H9 (cell line): ENCODE measurements at regions not wholly inside any gene's neighbourhood (a gene's known extent, or its start where the extent isn't known, plus 50 kb on each side); places are given as distances from the start of the nearest gene placed in this dataset.

Experiments used
- DNase-seq: peaks from one replicate; pipeline ENCODE4 v3.0.0-alpha.2; 2017
- H2AFZ ChIP-seq: one replicate; pipeline ENCODE4 v1.6.1; 2013; ENCODE audit warnings: mild to moderate bottlenecking, low read length, control low read depth, moderate library complexity
- H2AK5ac ChIP-seq: 2 replicates; pipeline ENCODE4 v1.6.1; 2013; ENCODE audit warnings: low read length, control low read depth, mixed read lengths; ENCODE audit not compliant: insufficient read length
- H2BK120ac ChIP-seq: one replicate; pipeline ENCODE4 v1.6.1; 2013; ENCODE audit warnings: low read depth, mild to moderate bottlenecking, low read length, control low read depth, inconsistent platforms; ENCODE audit not compliant: poor library complexity, severe bottlenecking
- H2BK12ac ChIP-seq: 2 replicates; pipeline ENCODE4 v1.6.1; 2013; ENCODE audit warnings: low read length, control low read depth, mixed read lengths, low read depth; ENCODE audit not compliant: insufficient read length
- H2BK15ac ChIP-seq: 2 replicates; pipeline ENCODE4 v1.6.1; 2013; ENCODE audit warnings: low read depth, low read length, control low read depth
- H2BK20ac ChIP-seq: one replicate; pipeline ENCODE4 v1.6.1; 2013; ENCODE audit warnings: low read depth, mild to moderate bottlenecking, low read length, control low read depth, inconsistent platforms; ENCODE audit not compliant: poor library complexity, severe bottlenecking
- H2BK5ac ChIP-seq: 2 replicates; pipeline ENCODE4 v1.6.1; 2013; ENCODE audit warnings: low read length, control low read depth, mixed read lengths; ENCODE audit not compliant: insufficient read length
- H3K14ac ChIP-seq: 2 replicates; pipeline ENCODE4 v1.6.1; 2013; ENCODE audit warnings: low read length, control low read depth; ENCODE audit not compliant: insufficient read depth
- H3K18ac ChIP-seq: 2 replicates; pipeline ENCODE4 v1.6.1; 2013; ENCODE audit warnings: low read depth, mild to moderate bottlenecking, mixed read lengths, low read length, control low read depth; ENCODE audit not compliant: insufficient read length
- H3K23ac ChIP-seq: 2 replicates; pipeline ENCODE4 v1.6.1; 2013; ENCODE audit warnings: low read length, control low read depth, mixed read lengths, low read depth; ENCODE audit not compliant: insufficient read length
- H3K23me2 ChIP-seq: 2 replicates; pipeline ENCODE4 v1.6.1; 2013; ENCODE audit warnings: low read depth, mild to moderate bottlenecking, mixed read lengths, low read length, control low read depth; ENCODE audit not compliant: insufficient read length, poor library complexity, severe bottlenecking
- H3K27ac ChIP-seq: 2 replicates; pipeline ENCODE4 v1.5.1; 2013; ENCODE audit warnings: low read length, control low read depth, mixed read lengths, low read depth; ENCODE audit not compliant: insufficient read length
- H3K27me3 ChIP-seq: 2 replicates; pipeline ENCODE4 v1.6.1; 2013; ENCODE audit warnings: low read length, control low read depth, inconsistent platforms; ENCODE audit not compliant: insufficient read depth
- H3K4ac ChIP-seq: 2 replicates; pipeline ENCODE4 v1.6.1; 2013; ENCODE audit warnings: low read depth, mild to moderate bottlenecking, control low read depth, inconsistent platforms, low read length, moderate library complexity
- H3K4me1 ChIP-seq: 2 replicates; pipeline ENCODE4 v1.6.1; 2013; ENCODE audit warnings: low read length, control low read depth, inconsistent platforms; ENCODE audit not compliant: insufficient read depth
- H3K4me2 ChIP-seq: 2 replicates; pipeline ENCODE4 v1.6.1; 2013; ENCODE audit warnings: low read length, control low read depth, mixed read lengths; ENCODE audit not compliant: insufficient read length, insufficient read depth
- H3K56ac ChIP-seq: 2 replicates; pipeline ENCODE4 v1.6.1; 2013; ENCODE audit warnings: low read depth, mild to moderate bottlenecking, mixed read lengths, low read length, control low read depth; ENCODE audit not compliant: insufficient read length
- H3K79me1 ChIP-seq: 2 replicates; pipeline ENCODE4 v1.6.1; 2013; ENCODE audit warnings: low read depth, mild to moderate bottlenecking, moderate library complexity, low read length, control low read depth, inconsistent platforms; ENCODE audit not compliant: insufficient read depth, poor library complexity, severe bottlenecking
- H3K79me2 ChIP-seq: 2 replicates; pipeline ENCODE4 v1.6.1; 2013; ENCODE audit warnings: low read length, control low read depth, inconsistent platforms; ENCODE audit not compliant: insufficient read depth
- H3K9ac ChIP-seq: 2 replicates; pipeline ENCODE4 v1.6.1; 2013; ENCODE audit warnings: low read length, control low read depth, mixed read lengths; ENCODE audit not compliant: insufficient read length; ENCODE audit errors: extremely low read depth
- H3K9me3 ChIP-seq: one replicate; pipeline ENCODE4 v1.6.1; 2013; ENCODE audit warnings: low read depth, low read length, inconsistent platforms; ENCODE audit not compliant: control insufficient read depth
- H3T11ph ChIP-seq: one replicate; pipeline ENCODE4 v1.6.1; 2013; ENCODE audit warnings: mild to moderate bottlenecking, low read length, control low read depth, inconsistent platforms
- H4K20me1 ChIP-seq: one replicate; pipeline ENCODE4 v1.6.1; 2013; ENCODE audit not compliant: control insufficient read depth, insufficient read length, insufficient read depth
- H4K5ac ChIP-seq: 2 replicates; pipeline ENCODE4 v1.6.1; 2013; ENCODE audit warnings: low read depth, mild to moderate bottlenecking, mixed read lengths, low read length, control low read depth; ENCODE audit not compliant: insufficient read length
- H4K8ac ChIP-seq: replicated peaks from 2 replicates; pipeline ENCODE4 v1.6.1; 2013; ENCODE audit warnings: low read length, control low read depth, mixed read lengths, low read depth; ENCODE audit not compliant: insufficient read length
- H4K91ac ChIP-seq: 2 replicates; pipeline ENCODE4 v1.6.1; 2013; ENCODE audit warnings: low read depth, mild to moderate bottlenecking, moderate library complexity, mixed read lengths, low read length, control low read depth; ENCODE audit not compliant: insufficient read length
- H3K27ac Mint-ChIP-seq, 3 experiments: 2 replicates in 2 of 3; 3 replicates in 1 of 3; pipeline ENCODE4 v1.8.0; 2020 to 2021; ENCODE audit warnings: mixed read lengths in 3 of 3, mild to moderate bottlenecking in 1 of 3, moderate library complexity in 1 of 3
- H3K27me3 Mint-ChIP-seq: 2 replicates; pipeline ENCODE4 v1.8.0; 2021; ENCODE audit warnings: low read depth, mild to moderate bottlenecking, moderate library complexity, mixed read lengths
- H3K36me3 Mint-ChIP-seq, 3 experiments: 2 replicates in 2 of 3; 3 replicates in 1 of 3; pipeline ENCODE4 v1.8.0; 2020 to 2021; ENCODE audit warnings: low read depth in 3 of 3, mixed read lengths in 3 of 3; ENCODE audit not compliant: insufficient read depth in 1 of 3
- H3K4me1 Mint-ChIP-seq, 2 experiments: 2 replicates each; pipeline ENCODE4 v1.8.0; 2020; ENCODE audit warnings: mixed read lengths in 2 of 2
- H3K4me3 Mint-ChIP-seq, 2 experiments: 2 replicates in 1 of 2; 3 replicates in 1 of 2; pipeline ENCODE4 v1.8.0; 2020 to 2021; ENCODE audit warnings: mild to moderate bottlenecking in 2 of 2, mixed read lengths in 2 of 2, moderate library complexity in 1 of 2
- H3K9me3 Mint-ChIP-seq, 2 experiments: 2 replicates in 1 of 2; 3 replicates in 1 of 2; pipeline ENCODE4 v1.8.0; 2020; ENCODE audit warnings: mild to moderate bottlenecking in 2 of 2, mixed read lengths in 2 of 2, moderate library complexity in 1 of 2
- WGBS: extraction: QIAGEN DNeasy Blood & Tissue Kit; methylation state at CpG from one replicate; pipeline ENCODE4 v1.1.7; 2013; ENCODE audit warnings: missing lambda C conversion rate, low lambda C conversion rate, mixed read lengths; ENCODE audit not compliant: insufficient read length; ENCODE audit errors: extremely low coverage; 5-methylcytosine and 5-hydroxymethylcytosine counted together
- TF ChIP-seq, protein P1 (sequence below): fragments of 200-600 bp; sonication (generic); conservative IDR thresholded peaks from 3 replicates; pipeline ENCODE4 v1.8.0; 2021; ENCODE audit warnings: antibody characterized with exemption, mild to moderate bottlenecking

DNA sequence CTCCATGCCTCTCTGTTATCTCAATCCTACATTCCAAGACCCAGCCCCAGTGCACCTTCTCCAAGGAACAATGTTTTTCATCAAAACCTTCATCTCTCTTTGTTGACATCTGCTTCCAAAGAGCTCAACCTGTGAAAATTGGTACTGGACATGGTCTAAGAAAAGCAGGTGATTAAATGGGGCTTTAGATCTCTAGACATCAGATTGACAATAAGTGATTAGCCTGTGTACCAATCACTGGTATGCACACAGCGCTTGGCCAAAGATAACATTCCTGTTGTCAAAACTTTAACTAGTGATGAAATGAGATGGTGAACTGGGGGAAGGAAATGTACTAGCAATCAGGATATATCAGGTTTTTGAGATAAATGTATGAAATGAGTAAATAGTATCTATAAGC is 183.3 kb downstream of the TDRD15 start:
- no peaks in the 10 kb centered on the region for H3K27me3 ChIP-seq
- no peak overlapping the region for H3K18ac ChIP-seq
- Mint-ChIP-seq H3K27ac (no peak overlapping the region), H3K9me3 (no peaks in the 10 kb centered on the region), H3K36me3 (no peaks in the 10 kb centered on the region), H3K4me1 (no peaks in the 10 kb centered on the region), H3K4me3 (no peak overlapping the region), H3K27me3 (no peaks in the 10 kb centered on the region)
- no peak overlapping the region for H3K23ac ChIP-seq
- H3K4ac ChIP-seq, result no peak overlapping the region
- no peak overlapping the region for H2BK15ac ChIP-seq
- H3K9me3 ChIP-seq, result no peaks in the 10 kb centered on the region
- H4K20me1 ChIP-seq, result no peaks in the 10 kb centered on the region
- H2AK5ac ChIP-seq, result no peak overlapping the region
- H2BK5ac ChIP-seq, result no peak overlapping the region
- H3K79me1 ChIP-seq, result no peaks in the 10 kb centered on the region
- DNase-seq, result no peak
- no peak overlapping the region for H3T11ph ChIP-seq
- H3K4me2 ChIP-seq, result no peak overlapping the region
- TF ChIP-seq, protein P1, sequence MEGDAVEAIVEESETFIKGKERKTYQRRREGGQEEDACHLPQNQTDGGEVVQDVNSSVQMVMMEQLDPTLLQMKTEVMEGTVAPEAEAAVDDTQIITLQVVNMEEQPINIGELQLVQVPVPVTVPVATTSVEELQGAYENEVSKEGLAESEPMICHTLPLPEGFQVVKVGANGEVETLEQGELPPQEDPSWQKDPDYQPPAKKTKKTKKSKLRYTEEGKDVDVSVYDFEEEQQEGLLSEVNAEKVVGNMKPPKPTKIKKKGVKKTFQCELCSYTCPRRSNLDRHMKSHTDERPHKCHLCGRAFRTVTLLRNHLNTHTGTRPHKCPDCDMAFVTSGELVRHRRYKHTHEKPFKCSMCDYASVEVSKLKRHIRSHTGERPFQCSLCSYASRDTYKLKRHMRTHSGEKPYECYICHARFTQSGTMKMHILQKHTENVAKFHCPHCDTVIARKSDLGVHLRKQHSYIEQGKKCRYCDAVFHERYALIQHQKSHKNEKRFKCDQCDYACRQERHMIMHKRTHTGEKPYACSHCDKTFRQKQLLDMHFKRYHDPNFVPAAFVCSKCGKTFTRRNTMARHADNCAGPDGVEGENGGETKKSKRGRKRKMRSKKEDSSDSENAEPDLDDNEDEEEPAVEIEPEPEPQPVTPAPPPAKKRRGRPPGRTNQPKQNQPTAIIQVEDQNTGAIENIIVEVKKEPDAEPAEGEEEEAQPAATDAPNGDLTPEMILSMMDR, result no peak
- no peak overlapping the region for H4K8ac ChIP-seq
- H3K23me2 ChIP-seq, result no peaks in the 10 kb centered on the region
- no peak overlapping the region for H3K14ac ChIP-seq
- no peak overlapping the region for H2BK120ac ChIP-seq
- no peak overlapping the region for H3K27ac ChIP-seq
- H2BK20ac ChIP-seq, result no peak overlapping the region
- no peak overlapping the region for H3K56ac ChIP-seq
- no peak overlapping the region for H4K91ac ChIP-seq
- H4K5ac ChIP-seq, result no peak overlapping the region
- H2BK12ac ChIP-seq, result no peak overlapping the region
- H3K9ac ChIP-seq, result no peak overlapping the region
- no peak overlapping the region for H2AFZ ChIP-seq
- no CpG with 5 or more reads among the region's 1 CpG for WGBS
- no peaks in the 10 kb centered on the region for H3K79me2 ChIP-seq
- no peaks in the 10 kb centered on the region for H3K4me1 ChIP-seq
